ENCODE measurements at regions not wholly inside any gene's neighbourhood (a gene's known extent, or its start where the extent isn't known, plus 50 kb on each side); places are given as distances from the start of the nearest gene placed in this dataset.

DNA sequence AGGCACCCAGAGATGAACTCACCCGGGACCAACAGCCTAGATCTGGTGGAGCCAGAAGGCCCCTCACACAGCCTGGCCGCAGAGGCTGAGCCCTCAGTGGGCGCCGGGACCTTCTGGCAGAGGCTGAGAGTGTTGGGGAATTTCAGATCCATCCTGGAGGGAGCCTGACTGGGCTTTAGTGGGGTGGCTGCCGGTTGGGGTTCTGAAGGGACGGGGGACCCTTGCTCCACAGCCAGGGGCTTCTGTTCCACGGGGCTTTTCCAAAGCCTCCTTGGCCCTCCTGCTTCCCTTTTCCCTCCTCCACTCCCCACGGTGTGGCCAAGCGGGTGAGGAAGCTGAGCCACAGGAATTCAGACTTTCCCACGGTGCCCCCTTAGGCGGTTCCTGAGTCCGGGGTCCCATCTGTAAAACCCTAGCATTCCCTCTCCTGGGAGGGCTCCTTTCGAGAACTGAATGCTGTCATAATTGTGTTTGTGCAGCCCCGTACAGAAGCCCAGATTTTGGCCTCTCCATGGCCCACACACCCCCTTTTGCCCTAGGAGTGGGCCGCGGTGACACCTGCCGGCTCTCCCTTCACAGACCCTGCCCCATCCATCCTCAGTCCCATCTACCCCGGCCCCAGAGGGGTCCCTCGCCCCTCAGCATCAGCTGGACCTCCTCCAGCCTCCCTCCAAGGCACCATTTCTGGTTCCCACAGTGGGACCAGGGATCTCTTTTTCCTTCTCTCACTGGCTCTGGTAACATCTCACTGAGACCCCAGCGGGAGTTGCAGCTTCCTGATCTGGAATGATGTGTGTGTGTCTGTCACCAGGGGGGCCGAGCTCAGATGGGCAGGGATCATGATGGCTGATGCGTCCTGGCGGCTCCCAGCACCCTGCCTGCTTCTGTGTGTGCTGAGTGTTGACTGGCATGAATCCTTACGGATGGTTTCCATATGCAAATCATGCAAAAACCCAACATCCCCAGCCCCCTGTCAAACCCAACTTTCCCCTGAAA, 1048.4 kb downstream of the TBC1D22A start:
- ATAC-seq = no peak

DNA sequence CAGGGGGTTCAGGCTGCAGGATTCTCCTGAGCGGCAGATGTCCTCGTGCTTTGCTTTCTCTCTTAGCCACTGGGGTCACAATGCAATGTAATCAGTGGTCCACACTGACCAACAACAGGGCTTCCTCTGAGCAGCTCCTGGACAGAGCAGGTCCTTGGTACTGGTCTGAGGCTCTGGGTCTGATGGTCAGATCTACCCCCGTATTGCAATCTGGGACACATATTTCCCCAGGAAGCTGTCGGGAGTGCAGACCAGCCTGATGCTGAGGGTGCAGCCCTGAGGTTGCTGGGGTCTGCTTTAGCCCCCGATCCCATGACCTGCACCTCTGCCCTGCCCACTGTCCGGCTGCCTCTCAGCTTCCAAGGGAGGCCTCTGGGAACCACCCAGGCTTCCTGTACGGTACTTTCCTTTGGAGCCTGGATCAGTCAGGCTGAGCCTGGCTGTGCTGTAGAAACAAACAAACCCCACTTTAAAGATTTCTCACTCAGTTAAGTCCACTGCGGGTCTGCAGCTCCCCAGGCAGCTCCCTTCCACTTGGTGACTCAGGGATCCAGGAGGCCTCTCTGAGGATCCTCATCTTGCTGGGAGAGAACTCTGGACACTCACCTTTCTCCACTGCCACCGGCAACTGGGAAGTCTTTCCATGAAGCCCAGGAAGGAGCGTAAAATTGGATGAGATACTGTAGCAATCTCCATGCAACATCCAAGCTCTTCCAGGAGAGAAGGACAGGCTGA, 1046.6 kb downstream of the TBC1D22A start:
- no peak for ATAC-seq
- no peak for TF ChIP-seq ZNF565 (CRISPR knock-in tag; conservative IDR thresholded peaks at IDR 0.05; ENCODE audit: low read depth)
- no peak for TF ChIP-seq ESRRG (CRISPR knock-in tag; IDR thresholded peaks at IDR 0.05)
- TF ChIP-seq, protein P1, sequence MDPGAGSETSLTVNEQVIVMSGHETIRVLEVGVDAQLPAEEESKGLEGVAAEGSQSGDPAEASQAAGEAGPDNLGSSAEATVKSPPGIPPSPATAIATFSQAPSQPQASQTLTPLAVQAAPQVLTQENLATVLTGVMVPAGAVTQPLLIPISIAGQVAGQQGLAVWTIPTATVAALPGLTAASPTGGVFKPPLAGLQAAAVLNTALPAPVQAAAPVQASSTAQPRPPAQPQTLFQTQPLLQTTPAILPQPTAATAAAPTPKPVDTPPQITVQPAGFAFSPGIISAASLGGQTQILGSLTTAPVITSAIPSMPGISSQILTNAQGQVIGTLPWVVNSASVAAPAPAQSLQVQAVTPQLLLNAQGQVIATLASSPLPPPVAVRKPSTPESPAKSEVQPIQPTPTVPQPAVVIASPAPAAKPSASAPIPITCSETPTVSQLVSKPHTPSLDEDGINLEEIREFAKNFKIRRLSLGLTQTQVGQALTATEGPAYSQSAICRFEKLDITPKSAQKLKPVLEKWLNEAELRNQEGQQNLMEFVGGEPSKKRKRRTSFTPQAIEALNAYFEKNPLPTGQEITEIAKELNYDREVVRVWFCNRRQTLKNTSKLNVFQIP (CRISPR knock-in tag; IDR thresholded peaks at IDR 0.05; ENCODE audit: borderline replicate concordance, low read depth) = no peak
- no peak for TF ChIP-seq TOX (CRISPR knock-in tag; IDR thresholded peaks at IDR 0.05; ENCODE audit: borderline replicate concordance)
- TF ChIP-seq, protein P2, sequence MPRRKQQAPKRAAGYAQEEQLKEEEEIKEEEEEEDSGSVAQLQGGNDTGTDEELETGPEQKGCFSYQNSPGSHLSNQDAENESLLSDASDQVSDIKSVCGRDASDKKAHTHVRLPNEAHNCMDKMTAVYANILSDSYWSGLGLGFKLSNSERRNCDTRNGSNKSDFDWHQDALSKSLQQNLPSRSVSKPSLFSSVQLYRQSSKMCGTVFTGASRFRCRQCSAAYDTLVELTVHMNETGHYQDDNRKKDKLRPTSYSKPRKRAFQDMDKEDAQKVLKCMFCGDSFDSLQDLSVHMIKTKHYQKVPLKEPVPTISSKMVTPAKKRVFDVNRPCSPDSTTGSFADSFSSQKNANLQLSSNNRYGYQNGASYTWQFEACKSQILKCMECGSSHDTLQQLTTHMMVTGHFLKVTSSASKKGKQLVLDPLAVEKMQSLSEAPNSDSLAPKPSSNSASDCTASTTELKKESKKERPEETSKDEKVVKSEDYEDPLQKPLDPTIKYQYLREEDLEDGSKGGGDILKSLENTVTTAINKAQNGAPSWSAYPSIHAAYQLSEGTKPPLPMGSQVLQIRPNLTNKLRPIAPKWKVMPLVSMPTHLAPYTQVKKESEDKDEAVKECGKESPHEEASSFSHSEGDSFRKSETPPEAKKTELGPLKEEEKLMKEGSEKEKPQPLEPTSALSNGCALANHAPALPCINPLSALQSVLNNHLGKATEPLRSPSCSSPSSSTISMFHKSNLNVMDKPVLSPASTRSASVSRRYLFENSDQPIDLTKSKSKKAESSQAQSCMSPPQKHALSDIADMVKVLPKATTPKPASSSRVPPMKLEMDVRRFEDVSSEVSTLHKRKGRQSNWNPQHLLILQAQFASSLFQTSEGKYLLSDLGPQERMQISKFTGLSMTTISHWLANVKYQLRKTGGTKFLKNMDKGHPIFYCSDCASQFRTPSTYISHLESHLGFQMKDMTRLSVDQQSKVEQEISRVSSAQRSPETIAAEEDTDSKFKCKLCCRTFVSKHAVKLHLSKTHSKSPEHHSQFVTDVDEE (CRISPR knock-in tag; IDR thresholded peaks at IDR 0.05) = no peak
- TF ChIP-seq ZC3H10 (CRISPR knock-in tag; IDR thresholded peaks at IDR 0.05) = no peak
- no peak for TF ChIP-seq CSDC2 (CRISPR knock-in tag; IDR thresholded peaks at IDR 0.05)
- no peak for TF ChIP-seq RARB (CRISPR knock-in tag; IDR thresholded peaks at IDR 0.05)
- TF ChIP-seq ZNF8 (CRISPR knock-in tag; IDR thresholded peaks at IDR 0.05) = no peak
- TF ChIP-seq, protein P3, sequence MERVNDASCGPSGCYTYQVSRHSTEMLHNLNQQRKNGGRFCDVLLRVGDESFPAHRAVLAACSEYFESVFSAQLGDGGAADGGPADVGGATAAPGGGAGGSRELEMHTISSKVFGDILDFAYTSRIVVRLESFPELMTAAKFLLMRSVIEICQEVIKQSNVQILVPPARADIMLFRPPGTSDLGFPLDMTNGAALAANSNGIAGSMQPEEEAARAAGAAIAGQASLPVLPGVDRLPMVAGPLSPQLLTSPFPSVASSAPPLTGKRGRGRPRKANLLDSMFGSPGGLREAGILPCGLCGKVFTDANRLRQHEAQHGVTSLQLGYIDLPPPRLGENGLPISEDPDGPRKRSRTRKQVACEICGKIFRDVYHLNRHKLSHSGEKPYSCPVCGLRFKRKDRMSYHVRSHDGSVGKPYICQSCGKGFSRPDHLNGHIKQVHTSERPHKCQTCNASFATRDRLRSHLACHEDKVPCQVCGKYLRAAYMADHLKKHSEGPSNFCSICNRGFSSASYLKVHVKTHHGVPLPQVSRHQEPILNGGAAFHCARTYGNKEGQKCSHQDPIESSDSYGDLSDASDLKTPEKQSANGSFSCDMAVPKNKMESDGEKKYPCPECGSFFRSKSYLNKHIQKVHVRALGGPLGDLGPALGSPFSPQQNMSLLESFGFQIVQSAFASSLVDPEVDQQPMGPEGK (CRISPR knock-in tag; IDR thresholded peaks at IDR 0.05; ENCODE audit: borderline replicate concordance) = no peak
- TF ChIP-seq TCF4 (CRISPR knock-in tag; IDR thresholded peaks at IDR 0.05; ENCODE audit: borderline replicate concordance) = no peak
- TF ChIP-seq OSR1 (CRISPR knock-in tag; IDR thresholded peaks at IDR 0.05) = no peak
- no peak for TF ChIP-seq GLIS3 (CRISPR knock-in tag; IDR thresholded peaks at IDR 0.05)
- TF ChIP-seq, protein P4, sequence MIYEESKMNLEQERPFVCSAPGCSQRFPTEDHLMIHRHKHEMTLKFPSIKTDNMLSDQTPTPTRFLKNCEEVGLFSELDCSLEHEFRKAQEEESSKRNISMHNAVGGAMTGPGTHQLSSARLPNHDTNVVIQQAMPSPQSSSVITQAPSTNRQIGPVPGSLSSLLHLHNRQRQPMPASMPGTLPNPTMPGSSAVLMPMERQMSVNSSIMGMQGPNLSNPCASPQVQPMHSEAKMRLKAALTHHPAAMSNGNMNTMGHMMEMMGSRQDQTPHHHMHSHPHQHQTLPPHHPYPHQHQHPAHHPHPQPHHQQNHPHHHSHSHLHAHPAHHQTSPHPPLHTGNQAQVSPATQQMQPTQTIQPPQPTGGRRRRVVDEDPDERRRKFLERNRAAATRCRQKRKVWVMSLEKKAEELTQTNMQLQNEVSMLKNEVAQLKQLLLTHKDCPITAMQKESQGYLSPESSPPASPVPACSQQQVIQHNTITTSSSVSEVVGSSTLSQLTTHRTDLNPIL (CRISPR knock-in tag; IDR thresholded peaks at IDR 0.05; ENCODE audit: low read depth) = no peak
- no peak for TF ChIP-seq ARNTL (CRISPR knock-in tag; IDR thresholded peaks at IDR 0.05; ENCODE audit: borderline replicate concordance, low read depth)
- TF ChIP-seq ZFP3 (CRISPR knock-in tag; IDR thresholded peaks at IDR 0.05) = no peak

More for the DNA sequence above, 1048.4 kb downstream of the TBC1D22A start:
- no peak for TF ChIP-seq ISL1 (CRISPR knock-in tag; IDR thresholded peaks at IDR 0.05)
- no peak for TF ChIP-seq OSR1 (CRISPR knock-in tag; IDR thresholded peaks at IDR 0.05)
- TF ChIP-seq ZNF565 (CRISPR knock-in tag; conservative IDR thresholded peaks at IDR 0.05; ENCODE audit: low read depth) = no peak
- TF ChIP-seq TCF4 (CRISPR knock-in tag; IDR thresholded peaks at IDR 0.05; ENCODE audit: borderline replicate concordance) = no peak
- no peak for TF ChIP-seq ESRRG (CRISPR knock-in tag; IDR thresholded peaks at IDR 0.05)
- no peak for TF ChIP-seq ZFP3 (CRISPR knock-in tag; IDR thresholded peaks at IDR 0.05)
- no peak for TF ChIP-seq RARB (CRISPR knock-in tag; IDR thresholded peaks at IDR 0.05)
- TF ChIP-seq ZFP30 (CRISPR knock-in tag; IDR thresholded peaks at IDR 0.05) = no peak
- TF ChIP-seq BACH2 (CRISPR knock-in tag; IDR thresholded peaks at IDR 0.05; ENCODE audit: borderline replicate concordance) = no peak
- TF ChIP-seq ARNTL (CRISPR knock-in tag; IDR thresholded peaks at IDR 0.05; ENCODE audit: borderline replicate concordance, low read depth) = no peak
- TF ChIP-seq, protein P1 (CRISPR knock-in tag; IDR thresholded peaks at IDR 0.05; ENCODE audit: borderline replicate concordance, low read depth) = no peak
- TF ChIP-seq, protein P5, sequence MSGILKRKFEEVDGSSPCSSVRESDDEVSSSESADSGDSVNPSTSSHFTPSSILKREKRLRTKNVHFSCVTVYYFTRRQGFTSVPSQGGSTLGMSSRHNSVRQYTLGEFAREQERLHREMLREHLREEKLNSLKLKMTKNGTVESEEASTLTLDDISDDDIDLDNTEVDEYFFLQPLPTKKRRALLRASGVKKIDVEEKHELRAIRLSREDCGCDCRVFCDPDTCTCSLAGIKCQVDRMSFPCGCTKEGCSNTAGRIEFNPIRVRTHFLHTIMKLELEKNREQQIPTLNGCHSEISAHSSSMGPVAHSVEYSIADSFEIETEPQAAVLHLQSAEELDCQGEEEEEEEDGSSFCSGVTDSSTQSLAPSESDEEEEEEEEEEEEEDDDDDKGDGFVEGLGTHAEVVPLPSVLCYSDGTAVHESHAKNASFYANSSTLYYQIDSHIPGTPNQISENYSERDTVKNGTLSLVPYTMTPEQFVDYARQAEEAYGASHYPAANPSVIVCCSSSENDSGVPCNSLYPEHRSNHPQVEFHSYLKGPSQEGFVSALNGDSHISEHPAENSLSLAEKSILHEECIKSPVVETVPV (CRISPR knock-in tag; IDR thresholded peaks at IDR 0.05) = no peak
- TF ChIP-seq, protein P4 (CRISPR knock-in tag; IDR thresholded peaks at IDR 0.05; ENCODE audit: low read depth) = no peak

Measured in SK-N-SH treated with all-trans-retinoic acid at 6 μM for 48 hours (cell line).